Nephron (organoid): ENCODE measurements at regions not wholly inside any gene's neighbourhood (a gene's known extent, or its start where the extent isn't known, plus 50 kb on each side); places are given as distances from the start of the nearest gene placed in this dataset.
A peak's percentile ranks its signal among the peaks of the same experiment; 100 is the strongest.

Experiments
- H3K27ac Mint-ChIP-seq, 3 experiments: 2 replicates each; pipeline ENCODE4 v1.8.0; 2020; ENCODE audit warnings: mixed read lengths in 3 of 3, mild to moderate bottlenecking in 2 of 3, moderate library complexity in 1 of 3
- H3K27me3 Mint-ChIP-seq: 2 replicates; pipeline ENCODE4 v1.8.0; 2021; ENCODE audit warnings: low read depth, mild to moderate bottlenecking, moderate library complexity, mixed read lengths
- H3K36me3 Mint-ChIP-seq: 2 replicates; pipeline ENCODE4 v1.8.0; 2020; ENCODE audit warnings: low read depth, mixed read lengths
- H3K4me1 Mint-ChIP-seq: 2 replicates; pipeline ENCODE4 v1.8.0; 2020; ENCODE audit warnings: mixed read lengths
- H3K4me3 Mint-ChIP-seq, 3 experiments: 2 replicates each; pipeline ENCODE4 v1.8.0; 2020; ENCODE audit warnings: mild to moderate bottlenecking in 3 of 3, mixed read lengths in 3 of 3, moderate library complexity in 2 of 3
- H3K9me3 Mint-ChIP-seq: 2 replicates; pipeline ENCODE4 v1.8.0; 2020; ENCODE audit warnings: mixed read lengths
- TF ChIP-seq, protein P1 (sequence below), 3 experiments: fragments of 200-600 bp; sonication (generic); IDR thresholded peaks; one replicate each; pipeline ENCODE4 v1.5.0; 2021; ENCODE audit warnings: antibody characterized with exemption in 3 of 3; ENCODE audit not compliant: unreplicated experiment in 3 of 3

DNA sequence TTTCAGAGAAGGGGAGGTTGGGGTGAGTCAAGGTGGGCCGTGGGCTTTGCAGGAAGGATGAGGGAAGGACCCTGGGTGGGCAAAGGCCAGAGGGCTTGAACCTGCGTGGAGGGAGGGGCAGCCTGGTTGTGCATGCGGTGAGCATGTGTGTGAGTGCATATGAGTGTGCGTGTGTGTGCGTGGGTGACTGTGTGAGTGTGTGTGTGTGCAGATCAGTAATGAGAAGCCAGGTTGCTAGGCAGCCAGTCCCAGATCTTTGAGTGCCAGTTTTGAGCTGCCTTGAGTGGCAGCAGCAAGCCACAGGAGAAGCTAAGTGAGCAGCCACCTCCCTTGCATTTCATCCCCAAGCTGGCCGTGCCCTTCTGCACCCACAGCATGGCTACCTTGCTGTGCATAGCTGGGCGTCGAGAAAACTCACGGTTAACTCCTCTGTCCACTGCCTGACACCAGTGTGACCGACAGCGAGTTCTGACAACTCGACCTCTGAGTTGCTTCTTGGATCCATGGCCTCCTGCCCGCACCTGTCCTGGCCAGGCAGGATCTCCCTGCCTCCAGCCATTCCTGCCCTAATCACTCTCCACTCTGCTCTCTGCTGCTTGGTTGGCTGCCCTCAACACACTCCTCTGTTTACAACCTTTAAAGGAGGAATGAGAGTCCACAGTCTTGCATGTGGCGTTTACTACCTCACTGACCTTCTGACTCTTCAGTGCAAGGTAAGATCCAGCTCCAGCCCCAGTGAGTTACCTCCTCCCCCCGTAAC lies 775.4 kb downstream of the TYW1 start:
- TF ChIP-seq, protein P1, sequence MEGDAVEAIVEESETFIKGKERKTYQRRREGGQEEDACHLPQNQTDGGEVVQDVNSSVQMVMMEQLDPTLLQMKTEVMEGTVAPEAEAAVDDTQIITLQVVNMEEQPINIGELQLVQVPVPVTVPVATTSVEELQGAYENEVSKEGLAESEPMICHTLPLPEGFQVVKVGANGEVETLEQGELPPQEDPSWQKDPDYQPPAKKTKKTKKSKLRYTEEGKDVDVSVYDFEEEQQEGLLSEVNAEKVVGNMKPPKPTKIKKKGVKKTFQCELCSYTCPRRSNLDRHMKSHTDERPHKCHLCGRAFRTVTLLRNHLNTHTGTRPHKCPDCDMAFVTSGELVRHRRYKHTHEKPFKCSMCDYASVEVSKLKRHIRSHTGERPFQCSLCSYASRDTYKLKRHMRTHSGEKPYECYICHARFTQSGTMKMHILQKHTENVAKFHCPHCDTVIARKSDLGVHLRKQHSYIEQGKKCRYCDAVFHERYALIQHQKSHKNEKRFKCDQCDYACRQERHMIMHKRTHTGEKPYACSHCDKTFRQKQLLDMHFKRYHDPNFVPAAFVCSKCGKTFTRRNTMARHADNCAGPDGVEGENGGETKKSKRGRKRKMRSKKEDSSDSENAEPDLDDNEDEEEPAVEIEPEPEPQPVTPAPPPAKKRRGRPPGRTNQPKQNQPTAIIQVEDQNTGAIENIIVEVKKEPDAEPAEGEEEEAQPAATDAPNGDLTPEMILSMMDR (IDR thresholded peaks at IDR 0.05; ENCODE audit: unreplicated experiment in 3 of 3), result no peak
- Mint-ChIP-seq H3K4me1 (peaks cover 16% of the 10 kb centered on the region), H3K27me3 (peaks cover 39% of the 10 kb centered on the region), H3K4me3 (no peak overlapping the region), H3K27ac (no peak overlapping the region), H3K9me3 (peaks cover 4% of the 10 kb centered on the region), H3K36me3 (no peaks in the 10 kb centered on the region)

DNA sequence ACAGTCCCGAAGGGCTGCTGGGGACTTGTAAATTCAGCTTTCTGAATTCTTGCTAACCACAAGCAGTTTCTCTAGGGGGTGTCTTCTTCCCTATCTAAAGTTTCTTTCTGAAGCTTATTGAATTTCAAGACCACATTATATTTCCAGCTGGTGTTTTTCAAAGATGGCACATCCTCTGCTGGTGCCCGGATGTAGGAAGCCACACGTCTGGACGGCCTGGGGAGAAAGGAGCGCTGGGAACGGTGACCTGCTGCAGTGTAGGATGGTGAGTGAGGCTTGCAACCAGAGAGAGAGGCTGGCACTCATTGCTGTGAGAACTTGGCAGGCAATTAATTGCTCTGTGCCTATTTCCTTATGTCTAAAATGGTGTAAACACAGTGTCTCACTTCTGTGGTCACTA lies 776.4 kb downstream of the TYW1 start:
- Mint-ChIP-seq H3K27me3 (peaks cover 35% of the 10 kb centered on the region), H3K4me1 (peaks cover 16% of the 10 kb centered on the region), H3K4me3 (no peak overlapping the region), H3K9me3 (no peaks in the 10 kb centered on the region), H3K36me3 (no peaks in the 10 kb centered on the region), H3K27ac (peak overlapping the region in 2 of 3 experiments; percentile 7 to 9)
- TF ChIP-seq, protein P1 (IDR thresholded peaks at IDR 0.05; ENCODE audit: unreplicated experiment in 3 of 3), result no peak

DNA sequence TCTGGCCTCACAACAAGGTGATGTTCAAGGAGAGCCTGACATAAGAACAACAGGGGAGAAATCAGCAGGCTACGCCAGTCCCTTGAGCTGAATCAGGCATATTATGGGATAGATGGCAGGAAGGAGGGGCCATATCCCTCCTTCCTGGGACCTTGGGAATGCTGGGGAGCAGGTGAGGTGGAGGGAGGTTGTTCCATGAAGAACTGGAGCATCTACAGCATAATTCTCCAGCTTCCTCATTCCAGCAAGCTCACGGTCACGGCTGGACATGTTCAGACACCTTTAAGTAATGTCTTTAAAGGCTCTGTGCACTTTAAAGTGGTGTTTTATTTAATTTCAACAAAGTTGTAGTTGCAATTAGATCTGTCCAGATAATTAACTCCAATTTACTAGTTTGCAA lies 780.5 kb downstream of the TYW1 start:
- H3K9me3 Mint-ChIP-seq, result peaks cover 3% of the 10 kb centered on the region
- H3K36me3 Mint-ChIP-seq, result no peaks in the 10 kb centered on the region
- TF ChIP-seq, protein P1 (IDR thresholded peaks at IDR 0.05; ENCODE audit: unreplicated experiment in 3 of 3), result no peak
- H3K4me3 Mint-ChIP-seq, result no peak overlapping the region
- H3K27me3 Mint-ChIP-seq, result peaks cover 25% of the 10 kb centered on the region
- no peak overlapping the region for H3K27ac Mint-ChIP-seq
- peaks cover 16% of the 10 kb centered on the region for H3K4me1 Mint-ChIP-seq

DNA sequence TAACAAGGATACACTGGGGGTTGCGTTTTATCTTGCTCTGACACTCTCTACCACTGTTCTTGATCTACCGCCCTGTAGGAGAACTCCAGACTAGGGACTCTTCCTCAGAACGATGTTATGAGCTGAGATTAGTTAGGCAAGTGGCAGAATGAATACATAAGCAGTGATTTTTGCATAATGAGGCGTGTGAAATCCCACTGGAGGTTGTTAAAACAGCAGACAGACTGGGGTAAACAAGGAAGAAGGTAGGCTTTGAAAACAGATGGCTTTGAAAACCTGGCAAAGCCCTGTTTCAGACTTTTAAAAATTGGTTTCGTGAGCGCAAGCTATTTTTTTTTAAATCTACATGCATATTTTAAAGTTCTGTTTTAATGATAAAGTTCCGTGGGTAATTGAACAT lies 785.2 kb downstream of the TYW1 start:
- H3K4me3 Mint-ChIP-seq, result no peak overlapping the region

DNA sequence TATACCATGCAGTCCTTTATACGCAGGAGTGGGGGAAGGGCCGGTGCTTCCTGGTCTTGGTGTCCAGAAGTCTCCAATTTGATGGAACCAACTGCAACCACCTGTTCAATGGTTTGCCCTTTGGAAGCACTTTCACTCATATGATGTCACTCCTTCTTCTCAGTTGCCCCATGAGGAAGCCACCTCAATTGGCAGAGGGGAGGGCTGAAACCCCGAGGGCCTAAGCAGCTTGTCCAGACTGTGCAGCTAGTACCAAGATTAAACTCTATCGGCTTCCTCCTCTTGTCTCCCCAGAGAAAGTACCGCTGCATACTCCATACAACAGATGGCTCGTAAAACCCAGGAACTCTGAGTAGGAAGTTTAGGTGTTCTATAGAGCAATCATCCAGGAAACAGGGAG lies 789.4 kb downstream of the TYW1 start:
- Mint-ChIP-seq H3K36me3 (no peaks in the 10 kb centered on the region), H3K27ac (no peak overlapping the region), H3K4me1 (peaks cover 8% of the 10 kb centered on the region), H3K9me3 (no peaks in the 10 kb centered on the region), H3K27me3 (peaks cover 34% of the 10 kb centered on the region), H3K4me3 (no peak overlapping the region)
- TF ChIP-seq, protein P1 (IDR thresholded peaks at IDR 0.05; ENCODE audit: unreplicated experiment in 3 of 3), result no peak

More for the DNA sequence above, 785.2 kb downstream of the TYW1 start:
- Mint-ChIP-seq H3K27me3 (peaks cover 7% of the 10 kb centered on the region), H3K27ac (no peak overlapping the region), H3K36me3 (no peaks in the 10 kb centered on the region), H3K9me3 (peaks cover 3% of the 10 kb centered on the region), H3K4me1 (no peaks in the 10 kb centered on the region)
- TF ChIP-seq, protein P1 (IDR thresholded peaks at IDR 0.05; ENCODE audit: unreplicated experiment in 3 of 3), result no peak

DNA sequence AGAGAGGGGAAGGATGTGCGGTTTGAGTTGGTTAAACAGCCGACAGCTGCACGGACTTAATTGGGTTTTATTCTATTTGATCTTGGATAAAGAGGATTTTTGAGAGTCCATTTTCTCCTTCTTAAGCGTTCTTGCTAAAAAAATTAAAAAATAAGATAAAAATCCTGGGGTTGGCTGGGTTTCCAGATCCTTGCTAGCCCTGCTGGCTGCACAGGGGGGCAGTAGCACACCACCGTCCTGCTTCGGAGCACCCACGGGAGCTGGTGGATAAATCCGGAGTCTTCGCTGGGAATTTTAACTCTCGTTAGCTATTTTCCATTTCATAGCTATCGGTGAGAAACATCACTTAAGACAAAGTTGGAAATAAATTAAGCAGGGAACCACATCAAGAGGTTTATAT lies 792.0 kb downstream of the TYW1 start:
- Mint-ChIP-seq H3K4me1 (peaks cover 8% of the 10 kb centered on the region), H3K27ac (no peak overlapping the region), H3K27me3 (peaks cover 53% of the 10 kb centered on the region), H3K9me3 (no peaks in the 10 kb centered on the region), H3K36me3 (no peaks in the 10 kb centered on the region), H3K4me3 (no peak overlapping the region)
- TF ChIP-seq, protein P1 (IDR thresholded peaks at IDR 0.05; ENCODE audit: unreplicated experiment in 3 of 3), result peak; percentile 48 to 64 (median 63)
